SK-N-SH (cell line): ENCODE measurements at regions not wholly inside any gene's neighbourhood (a gene's known extent, or its start where the extent isn't known, plus 50 kb on each side); places are given as distances from the start of the nearest gene placed in this dataset.

Experiments used
- CTCF ChIA-PET: fragments of 300-600, 350-600 bp; formaldehyde crosslinking; extraction: SDS; loops from one replicate; lab custom pipeline; 2021; lab: Yijun Ruan, JAX
- POLR2A ChIA-PET: fragments of 350-600 bp; sonication (Branson Sonifier 250); formaldehyde crosslinking; extraction: SDS; loops from one replicate; lab custom pipeline; 2020; ENCODE audit warnings: antibody characterized with exemption, inconsistent platforms; lab: Yijun Ruan, JAX
- DNase-seq: peaks from one replicate; pipeline ENCODE4 v3.0.0; 2012
- H2AFZ ChIP-seq: fragments of 200-600 bp; sonication (generic); 2 replicates; pipeline ENCODE4 v1.8.1; 2016; ENCODE audit warnings: antibody characterized with exemption, mild to moderate bottlenecking, low read depth
- H3F3A ChIP-seq: fragments of 200-600 bp; sonication (generic); replicated peaks from 2 replicates; pipeline ENCODE3; 2016; ENCODE audit warnings: antibody characterized with exemption, mild to moderate bottlenecking; ENCODE audit not compliant: insufficient read depth
- H3K27ac ChIP-seq, 2 experiments: fragments of 200-500 bp in 1 of 2; fragments of 200-600 bp in 1 of 2; sonication (Bioruptor generic) in 1 of 2; sonication (generic), shearing (Covaris generic) in 1 of 2; 2 replicates each; pipeline versions ENCODE4 v1.5.1 to v1.6.1; 2014 to 2016; ENCODE audit warnings: low read depth in 2 of 2, inconsistent platforms in 1 of 2, low read length in 1 of 2, mild to moderate bottlenecking in 1 of 2, mixed read lengths in 1 of 2
- H3K27me3 ChIP-seq: fragments of 200-600 bp; sonication (generic), shearing (Covaris generic); 2 replicates; pipeline ENCODE4 v1.6.1; 2016; ENCODE audit warnings: mixed run types; ENCODE audit not compliant: insufficient read depth
- H3K36me3 ChIP-seq, 2 experiments: fragments of 200-500 bp in 1 of 2; fragments of 200-600 bp in 1 of 2; sonication (Bioruptor generic) in 1 of 2; sonication (generic) in 1 of 2; replicated peaks in 1 of 2; 2 replicates each; pipeline versions ENCODE3 to v1.5.1; 2014 to 2016; ENCODE audit warnings: low read length in 1 of 2, mild to moderate bottlenecking in 1 of 2; ENCODE audit not compliant: insufficient read depth in 2 of 2, control insufficient read depth in 1 of 2
- H3K4me1 ChIP-seq, 2 experiments: fragments of 200-500 bp in 1 of 2; fragments of 200-600 bp in 1 of 2; sonication (Bioruptor generic) in 1 of 2; sonication (generic), shearing (Covaris generic) in 1 of 2; 2 replicates each; pipeline versions ENCODE4 v1.5.1 to v1.6.1; 2014 to 2016; ENCODE audit warnings: low read depth in 1 of 2, low read length in 1 of 2, mixed run types in 1 of 2; ENCODE audit not compliant: insufficient read depth in 2 of 2, control insufficient read depth in 1 of 2
- H3K4me2 ChIP-seq: fragments of 200-600 bp; sonication (generic), shearing (Covaris generic); 2 replicates; pipeline ENCODE4 v1.6.1; 2017; ENCODE audit warnings: mixed run types
- H3K4me3 ChIP-seq, 2 experiments: fragments of 200-500 bp in 1 of 2; fragments of 200-600 bp in 1 of 2; sonication (Bioruptor generic) in 1 of 2; sonication (generic), shearing (Covaris generic) in 1 of 2; 2 replicates each; pipeline versions ENCODE4 v1.5.1 to v1.8.1; 2014 to 2016; ENCODE audit warnings: low read depth in 2 of 2, inconsistent platforms in 1 of 2, low read length in 1 of 2, mild to moderate bottlenecking in 1 of 2, mixed read lengths in 1 of 2, moderate library complexity in 1 of 2
- H3K79me2 ChIP-seq: fragments of 200-600 bp; sonication (generic); 2 replicates; pipeline ENCODE4 v1.8.1; 2017; ENCODE audit warnings: mild to moderate bottlenecking; ENCODE audit not compliant: insufficient read depth
- H3K9ac ChIP-seq: fragments of 200-600 bp; sonication (generic); 2 replicates; pipeline ENCODE4 v1.6.1; 2017; ENCODE audit warnings: mixed run types
- H3K9me2 ChIP-seq: fragments of 200-600 bp; sonication (generic); 2 replicates; pipeline ENCODE4 v1.6.1; 2017; ENCODE audit warnings: mixed run types
- H3K9me3 ChIP-seq: fragments of 200-600 bp; sonication (generic); 2 replicates; pipeline ENCODE4 v1.6.1; 2017; ENCODE audit warnings: mixed run types, mild to moderate bottlenecking, moderate library complexity
- H4K20me1 ChIP-seq: fragments of 200-600 bp; sonication (generic); 2 replicates; pipeline ENCODE4 v1.6.1; 2017; ENCODE audit warnings: mild to moderate bottlenecking, mixed run types; ENCODE audit not compliant: insufficient read depth
- CHD2 ChIP-seq: fragments of 150-350 bp; IDR thresholded peaks from 2 replicates; pipeline ENCODE4 v1.6.1; 2018; ENCODE audit warnings: low read length; ENCODE audit not compliant: partially characterized antibody
- EP300 ChIP-seq, 2 experiments: IDR thresholded peaks; 2 replicates each; pipeline versions ENCODE4 v1.4.0 to v1.6.1; 2012; ENCODE audit warnings: borderline replicate concordance in 1 of 2, low read depth in 1 of 2, low read length in 1 of 2
- EZH2phosphoT487 ChIP-seq: fragments of 200-600 bp; sonication (generic); IDR thresholded peaks from 2 replicates; pipeline ENCODE4 v1.6.1; 2017; ENCODE audit warnings: low read depth, mixed run types, mild to moderate bottlenecking, antibody characterized with exemption, moderate library complexity, borderline replicate concordance
- GATA2 ChIP-seq: sonication (generic); formaldehyde crosslinking; IDR thresholded peaks from 2 replicates; pipeline ENCODE4 v1.5.0; 2020; ENCODE audit warnings: mild to moderate bottlenecking, missing genetic modification reagents
- JUND ChIP-seq: IDR thresholded peaks from 2 replicates; pipeline ENCODE4 v1.4.0; 2012
- NFIC ChIP-seq: IDR thresholded peaks from 2 replicates; pipeline ENCODE4 v1.4.0; 2012; ENCODE audit warnings: borderline replicate concordance
- RCOR1 ChIP-seq: fragments of 150-350 bp; IDR thresholded peaks from 2 replicates; pipeline ENCODE4 v1.6.1; 2017; ENCODE audit warnings: antibody characterized with exemption, low read length
- SMC3 ChIP-seq: IDR thresholded peaks from 2 replicates; pipeline ENCODE4 v1.6.1; 2012; ENCODE audit warnings: low read depth, low read length, improper control_type of control experiment
- TCF12 ChIP-seq: IDR thresholded peaks from 2 replicates; pipeline ENCODE4 v1.4.0; 2012
- TEAD4 ChIP-seq: IDR thresholded peaks from 2 replicates; pipeline ENCODE4 v1.4.0; 2012; ENCODE audit warnings: mild to moderate bottlenecking, borderline replicate concordance; ENCODE audit not compliant: insufficient read depth
- YY1 ChIP-seq: IDR thresholded peaks from 2 replicates; pipeline ENCODE4 v1.4.0; 2012; ENCODE audit warnings: low read depth, mild to moderate bottlenecking
- WGBS: methylation state at CpG from one replicate; pipeline ENCODE4 v1.1.6; 2017; ENCODE audit warnings: low lambda C conversion rate; 5-methylcytosine and 5-hydroxymethylcytosine counted together
- TF ChIP-seq, protein P1 (sequence below): fragments of 150-350 bp; IDR thresholded peaks from 2 replicates; pipeline ENCODE4 v1.6.1; 2017; ENCODE audit warnings: antibody characterized with exemption, low read length, low read depth, borderline replicate concordance
- TF ChIP-seq, protein P2 (sequence below): IDR thresholded peaks from 2 replicates; pipeline ENCODE4; 2012

- 47% methylated on average over 3 of the region's 3 CpGs for WGBS
- CTCF ChIA-PET = interaction anchor here (1.0 kb wide), 1 partner anchor 19 kb away, joined by 3 read pairs; no protein-coding TSS in a partner anchor
Observed at GRCh38 chr3:173304182-173304800, 93.3 kb upstream of the NLGN1 start.

GRCh38 chr3:173301647-173302046 lies 95.9 kb upstream of the NLGN1 start:
- Histone ChIP-seq H3K27ac (no peak overlapping the region), H3K79me2 (no peaks in the 10 kb centered on the region), H3K4me1 (no peaks in the 10 kb centered on the region), H3K4me3 (no peak overlapping the region), H3K9me3 (no peaks in the 10 kb centered on the region), H3K36me3 (no peaks in the 10 kb centered on the region), H3F3A (no peaks in the 10 kb centered on the region), H4K20me1 (no peaks in the 10 kb centered on the region), H3K27me3 (no peaks in the 10 kb centered on the region), H3K9me2 (no peaks in the 10 kb centered on the region), H3K9ac (no peak overlapping the region), H2AFZ (no peak overlapping the region), H3K4me2 (no peak overlapping the region)
- WGBS = 18% methylated on average over 5 of the region's 5 CpGs
- DNase-seq = no peak
- POLR2A ChIA-PET = no interaction called here
- CTCF ChIA-PET = no interaction called here
- TF ChIP-seq GATA2 (CRISPR knock-in tag) = no peak
- TF ChIP-seq, protein P1, sequence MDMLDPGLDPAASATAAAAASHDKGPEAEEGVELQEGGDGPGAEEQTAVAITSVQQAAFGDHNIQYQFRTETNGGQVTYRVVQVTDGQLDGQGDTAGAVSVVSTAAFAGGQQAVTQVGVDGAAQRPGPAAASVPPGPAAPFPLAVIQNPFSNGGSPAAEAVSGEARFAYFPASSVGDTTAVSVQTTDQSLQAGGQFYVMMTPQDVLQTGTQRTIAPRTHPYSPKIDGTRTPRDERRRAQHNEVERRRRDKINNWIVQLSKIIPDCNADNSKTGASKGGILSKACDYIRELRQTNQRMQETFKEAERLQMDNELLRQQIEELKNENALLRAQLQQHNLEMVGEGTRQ = no peak
- no peak for TF ChIP-seq TEAD4
- TF ChIP-seq, protein P2, sequence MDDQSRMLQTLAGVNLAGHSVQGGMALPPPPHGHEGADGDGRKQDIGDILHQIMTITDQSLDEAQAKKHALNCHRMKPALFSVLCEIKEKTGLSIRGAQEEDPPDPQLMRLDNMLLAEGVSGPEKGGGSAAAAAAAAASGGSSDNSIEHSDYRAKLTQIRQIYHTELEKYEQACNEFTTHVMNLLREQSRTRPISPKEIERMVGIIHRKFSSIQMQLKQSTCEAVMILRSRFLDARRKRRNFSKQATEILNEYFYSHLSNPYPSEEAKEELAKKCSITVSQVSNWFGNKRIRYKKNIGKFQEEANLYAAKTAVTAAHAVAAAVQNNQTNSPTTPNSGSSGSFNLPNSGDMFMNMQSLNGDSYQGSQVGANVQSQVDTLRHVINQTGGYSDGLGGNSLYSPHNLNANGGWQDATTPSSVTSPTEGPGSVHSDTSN = no peak
- TF ChIP-seq RCOR1 = no peak
- no peak for TF ChIP-seq TCF12
- TF ChIP-seq EP300 (IDR thresholded peaks at IDR 0.05; ENCODE audit: borderline replicate concordance in 1 of 2, low read depth in 1 of 2, low read length in 1 of 2) = no peak
- TF ChIP-seq, all 33 proteins: peak for 0

More at GRCh38 chr3:173304182-173304800, 93.3 kb upstream of the NLGN1 start:
- Histone ChIP-seq H2AFZ (no peak overlapping the region), H3K9me3 (no peaks in the 10 kb centered on the region), H3K4me2 (no peak overlapping the region), H3K4me1 (no peaks in the 10 kb centered on the region), H3K27ac (no peak overlapping the region), H3K9ac (no peak overlapping the region), H3K79me2 (no peaks in the 10 kb centered on the region), H4K20me1 (no peaks in the 10 kb centered on the region), H3K4me3 (no peak overlapping the region), H3F3A (no peaks in the 10 kb centered on the region), H3K9me2 (no peaks in the 10 kb centered on the region), H3K27me3 (no peaks in the 10 kb centered on the region), H3K36me3 (no peaks in the 10 kb centered on the region)
- DNase-seq = no peak
- TF ChIP-seq, protein P1 = no peak
- POLR2A ChIA-PET = no interaction called here

DNA sequence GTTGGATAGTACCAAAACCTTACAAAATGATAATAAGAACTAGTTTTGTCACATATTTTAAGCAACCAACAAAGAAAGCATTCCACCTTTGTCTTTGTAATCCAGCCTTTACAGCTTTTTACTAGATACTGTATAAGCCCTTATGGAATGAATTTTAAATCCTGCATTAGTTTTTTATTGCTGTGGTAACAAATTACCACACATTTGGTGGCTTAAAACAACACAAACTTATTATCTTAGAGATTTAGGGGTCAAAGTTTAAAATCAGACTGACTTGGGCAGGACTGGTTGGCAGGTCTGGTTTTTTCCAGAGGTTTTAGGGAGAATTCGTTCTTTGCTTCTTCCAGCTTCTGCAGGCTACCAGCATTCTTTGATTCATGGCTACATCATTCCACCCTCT lies 108.5 kb upstream of the NLGN1 start:
- Histone ChIP-seq H3K4me3 (no peak overlapping the region), H3K9ac (no peak overlapping the region), H3K4me2 (no peak overlapping the region), H2AFZ (peak overlapping the region; percentile 22; the same call in 1 of the 2 replicates), H3K79me2 (no peaks in the 10 kb centered on the region), H3K27me3 (no peaks in the 10 kb centered on the region), H3K9me3 (no peaks in the 10 kb centered on the region), H3K36me3 (no peaks in the 10 kb centered on the region), H3K4me1 (no peaks in the 10 kb centered on the region; a peak in 1 of 4 replicates), H3K27ac (no peak overlapping the region), H3F3A (no peaks in the 10 kb centered on the region), H3K9me2 (no peaks in the 10 kb centered on the region), H4K20me1 (no peaks in the 10 kb centered on the region)
- TF ChIP-seq NFIC (no peak), EZH2phosphoT487 (no peak), RCOR1 (no peak), CHD2 (no peak), TCF12 (no peak), JUND (no peak), YY1 (no peak), SMC3 (no peak), TEAD4 (no peak)
- TF ChIP-seq, protein P1 = no peak
- DNase-seq = no peak
- CTCF ChIA-PET = no interaction called here
- WGBS = 10% methylated on average over 1 of the region's 1 CpG
- POLR2A ChIA-PET = no interaction called here
